HG03039 (cell line): ENCODE measurements at regions not wholly inside any gene's neighbourhood (a gene's known extent, or its start where the extent isn't known, plus 50 kb on each side); places are given as distances from the start of the nearest gene placed in this dataset.
"Not testable (repeated sequence)": the region's sequence is repeated elsewhere in the genome, so short reads cannot be mapped to it uniquely, and the experiment has no call there.

Experiments
- ATAC-seq: cut with Tn5 transposase; IDR thresholded peaks from one replicate; pipeline ENCODE4 v1.9.1; 2021; ENCODE audit warnings: mild to moderate bottlenecking, moderate library complexity; ENCODE audit not compliant: unreplicated experiment

- not testable (repeated sequence) for ATAC-seq
These were observed 439.6 kb upstream of the B3GAT1 start for GRCh38 chr11:134851503-134852224.

DNA sequence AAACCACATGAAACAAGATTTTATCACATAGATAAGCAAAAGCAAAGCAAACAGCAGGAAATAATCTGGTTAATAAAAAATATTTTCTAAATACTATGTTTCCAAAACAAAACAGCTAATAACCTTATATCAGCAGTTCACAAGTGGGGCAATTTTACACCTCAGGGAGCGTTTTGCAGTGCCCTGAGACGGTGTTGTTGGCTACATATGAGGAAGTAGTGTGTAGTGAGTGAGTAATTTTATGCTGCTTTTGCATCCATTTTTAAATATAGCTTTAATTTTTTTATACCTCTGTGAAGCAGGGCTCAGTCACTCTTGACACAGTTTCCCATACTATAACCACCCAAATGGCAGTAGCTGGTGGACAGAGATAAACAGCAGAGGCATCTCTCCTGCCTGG is 438.5 kb upstream of the B3GAT1 start:
- ATAC-seq = no peak

- ATAC-seq = no peak
These were observed 437.8 kb upstream of the B3GAT1 start for GRCh38 chr11:134849833-134850232.

DNA sequence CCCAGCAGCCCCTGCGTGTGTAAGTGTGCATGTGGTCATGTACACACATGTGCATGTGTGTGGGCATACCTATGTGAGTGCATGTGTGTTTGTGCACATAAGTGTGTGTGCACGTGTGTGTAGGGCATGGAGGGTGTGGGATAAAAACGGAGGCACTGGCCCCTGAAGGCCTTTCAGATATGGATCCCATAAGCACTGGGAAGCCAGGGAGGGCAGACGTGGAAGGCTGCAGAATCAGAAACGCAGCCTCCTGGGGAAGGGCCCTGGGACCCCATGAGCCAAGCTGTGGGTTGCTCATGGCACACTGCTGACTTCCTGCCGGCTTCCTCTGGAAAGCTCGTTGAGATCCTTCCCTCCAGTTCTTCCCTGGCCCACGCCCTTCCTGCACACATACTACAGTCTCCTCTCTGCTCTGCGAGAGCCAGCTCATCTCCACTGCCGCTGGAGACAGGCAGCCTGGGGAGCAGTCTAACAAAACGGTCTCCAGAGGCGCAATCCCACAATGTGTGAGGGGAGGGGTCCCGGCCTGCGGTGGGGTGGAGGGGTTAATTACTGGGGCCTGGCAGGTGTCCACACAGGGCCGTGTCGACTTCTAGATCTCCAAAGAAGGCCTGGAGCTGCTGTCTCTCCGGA is 435.2 kb upstream of the B3GAT1 start:
- no peak for ATAC-seq

- no peak for ATAC-seq
These were observed 434.5 kb upstream of the B3GAT1 start for GRCh38 chr11:134846328-134847082.

DNA sequence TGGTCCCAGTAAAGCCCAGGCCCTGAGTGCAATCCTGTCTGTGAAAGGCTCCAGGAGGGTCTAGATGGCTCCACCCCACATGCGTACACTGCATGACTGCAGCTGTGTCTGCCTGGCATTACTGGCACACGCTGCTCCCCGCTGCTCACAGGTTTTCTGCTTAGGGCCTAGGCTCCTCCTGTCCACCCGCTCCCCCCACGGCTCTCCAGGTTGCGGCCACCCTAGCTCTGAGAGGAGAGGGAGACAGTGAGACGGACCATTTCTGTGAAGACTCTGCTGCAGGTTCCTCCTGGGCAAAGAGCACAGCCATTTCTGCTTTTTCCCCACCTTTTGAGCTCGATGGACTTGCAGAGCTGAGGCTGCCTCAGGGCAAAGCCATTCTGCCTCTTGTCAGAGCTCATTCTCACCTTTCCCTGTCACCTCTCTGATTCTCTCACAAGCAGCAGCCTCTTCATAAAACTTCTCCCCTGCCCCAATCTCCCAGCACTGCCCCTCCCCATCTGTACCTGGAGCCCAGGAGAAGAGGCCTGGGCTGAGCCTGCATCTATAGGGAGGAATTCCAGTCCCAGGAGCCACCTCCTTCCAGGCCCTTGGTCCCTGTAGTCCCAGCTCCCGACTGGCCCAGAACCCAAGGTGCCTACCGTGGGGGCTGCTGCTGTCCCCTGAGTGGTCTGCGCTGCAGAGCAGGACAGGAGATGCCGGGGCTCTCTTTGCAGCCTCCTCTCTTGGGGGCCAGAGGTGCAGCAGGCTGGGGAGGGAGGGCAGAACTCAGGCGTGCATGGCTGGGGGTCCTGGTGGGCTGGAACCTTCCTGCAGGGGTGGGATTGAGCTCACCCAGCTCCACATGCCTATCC is 433.7 kb upstream of the B3GAT1 start:
- ATAC-seq = no peak

GRCh38 chr11:134844838-134845237 is 432.8 kb upstream of the B3GAT1 start:
- no peak for ATAC-seq

GRCh38 chr11:134843735-134844134 is 431.7 kb upstream of the B3GAT1 start:
- no peak for ATAC-seq

GRCh38 chr11:134843020-134843419 is 431.0 kb upstream of the B3GAT1 start:
- ATAC-seq = no peak

DNA sequence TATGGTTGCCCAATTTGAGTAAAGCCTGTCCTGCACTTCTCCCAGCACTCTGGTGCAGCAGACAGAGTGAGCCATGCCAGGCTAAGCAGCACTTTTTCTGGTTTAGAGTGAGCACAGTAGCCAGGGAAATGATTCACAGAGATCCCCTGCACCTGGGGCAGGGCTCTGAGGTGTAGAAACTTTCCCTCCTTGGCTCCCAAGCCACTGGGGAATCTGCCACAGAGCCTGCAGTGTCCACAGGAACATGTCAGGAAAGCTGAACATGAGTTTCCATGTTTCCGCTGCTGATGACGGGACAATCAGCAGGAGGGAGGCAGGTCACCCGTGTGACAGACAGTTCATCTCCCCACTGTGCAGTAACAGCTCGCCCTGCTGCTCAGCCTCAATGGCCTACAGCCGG is 429.9 kb upstream of the B3GAT1 start:
- no peak for ATAC-seq

DNA sequence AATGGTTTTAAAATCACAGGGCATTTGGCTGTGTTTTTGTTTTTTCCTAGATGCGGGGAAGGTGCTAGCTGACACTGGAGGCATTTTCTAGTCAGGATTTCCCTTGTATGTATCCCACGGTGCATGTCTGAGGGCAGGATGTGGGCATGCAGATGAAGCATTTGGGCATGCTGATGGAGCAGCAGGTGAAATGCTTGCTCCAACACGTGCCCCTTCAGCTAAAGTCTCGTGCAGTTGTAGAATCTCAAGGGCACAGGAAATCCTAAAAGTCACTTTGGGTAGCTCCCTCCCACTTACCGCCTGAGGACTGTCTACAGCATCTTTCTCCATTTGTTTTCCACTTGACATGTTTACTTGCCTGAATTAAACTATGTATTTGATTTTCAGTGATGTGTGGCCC is 429.4 kb upstream of the B3GAT1 start:
- no peak for ATAC-seq

- no peak for ATAC-seq
These were observed 428.9 kb upstream of the B3GAT1 start for GRCh38 chr11:134840945-134841344.

DNA sequence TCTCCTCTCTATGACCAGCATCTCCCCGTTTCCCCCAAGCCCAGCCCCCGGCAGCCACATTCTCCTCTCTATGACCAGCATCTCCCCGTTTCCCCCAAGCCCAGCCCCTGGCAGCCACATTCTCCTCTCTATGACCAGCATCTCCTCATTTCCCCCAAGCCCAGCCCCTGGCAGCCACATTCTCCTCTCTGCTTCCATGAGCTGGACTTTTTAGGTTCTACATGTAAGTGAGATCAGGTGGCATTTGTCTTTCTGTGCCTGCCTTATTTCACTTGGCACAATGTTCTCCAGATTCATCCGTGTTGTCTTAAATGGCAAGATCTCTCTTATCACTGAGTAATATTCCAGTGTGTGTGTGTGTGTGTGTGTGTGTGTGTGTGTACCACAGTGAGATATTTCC is 428.1 kb upstream of the B3GAT1 start:
- not testable (repeated sequence) for ATAC-seq

- ATAC-seq = no peak
These were observed 426.7 kb upstream of the B3GAT1 start for GRCh38 chr11:134838708-134839107.

- no peak for ATAC-seq
These were observed 425.8 kb upstream of the B3GAT1 start for GRCh38 chr11:134837887-134838232.

GRCh38 chr11:134837166-134837886 is 425.3 kb upstream of the B3GAT1 start:
- ATAC-seq = no peak

- no peak for ATAC-seq
These were observed 424.5 kb upstream of the B3GAT1 start for GRCh38 chr11:134836561-134836960.

DNA sequence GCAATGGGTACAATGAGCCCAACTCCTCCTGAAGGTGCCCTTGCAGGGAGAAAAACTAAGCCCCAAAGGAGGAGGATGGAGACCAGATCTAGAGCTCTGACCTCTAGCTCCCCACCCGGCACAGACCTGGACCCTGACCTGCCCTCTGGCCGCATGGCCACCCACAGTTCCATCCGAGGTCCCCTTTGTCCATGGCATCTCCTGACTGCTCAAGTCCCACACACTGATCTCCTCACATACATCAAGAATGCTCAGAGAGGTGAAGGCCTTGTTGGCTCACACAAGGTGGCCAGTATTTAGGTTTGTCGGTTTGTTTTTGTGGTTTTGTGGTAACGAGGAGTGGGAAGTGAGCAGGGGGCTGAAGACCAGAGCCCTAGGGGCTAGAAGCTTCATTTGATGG is 423.5 kb upstream of the B3GAT1 start:
- ATAC-seq = no peak

GRCh38 chr11:134830312-134830711 is 418.3 kb upstream of the B3GAT1 start:
- ATAC-seq = no peak

GRCh38 chr11:134823970-134824369 is 411.9 kb upstream of the B3GAT1 start:
- no peak for ATAC-seq

GRCh38 chr11:134822897-134823296 is 410.9 kb upstream of the B3GAT1 start:
- no peak for ATAC-seq
